ENCODE measurements at regions not wholly inside any gene's neighbourhood (a gene's known extent, or its start where the extent isn't known, plus 50 kb on each side); places are given as distances from the start of the nearest gene placed in this dataset.
"Not testable (repeated sequence)": the region's sequence is repeated elsewhere in the genome, so short reads cannot be mapped to it uniquely, and the experiment has no call there.

DNA sequence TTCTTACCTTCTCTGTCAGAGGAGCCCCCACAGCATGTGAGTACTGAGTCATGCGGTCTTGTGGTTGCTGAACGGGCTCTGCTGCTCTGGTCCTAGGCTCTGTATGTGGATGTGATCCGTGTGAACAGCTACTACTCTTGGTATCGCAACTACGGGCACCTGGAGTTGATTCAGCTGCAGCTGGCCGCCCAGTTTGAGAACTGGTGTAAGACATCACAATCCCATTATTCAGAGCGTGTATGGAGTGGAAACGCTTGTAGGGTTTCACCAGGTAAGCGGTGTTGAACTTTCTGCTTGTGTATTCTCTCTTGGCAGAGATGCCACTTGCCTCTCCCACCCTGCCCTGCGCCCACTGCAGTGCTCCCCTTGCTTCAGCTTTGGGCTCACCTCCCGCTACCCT is 1356.2 kb downstream of the CDH12 start:
- TF ChIP-seq, protein P1, sequence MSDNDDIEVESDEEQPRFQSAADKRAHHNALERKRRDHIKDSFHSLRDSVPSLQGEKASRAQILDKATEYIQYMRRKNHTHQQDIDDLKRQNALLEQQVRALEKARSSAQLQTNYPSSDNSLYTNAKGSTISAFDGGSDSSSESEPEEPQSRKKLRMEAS (IDR thresholded peaks at IDR 0.05; ENCODE audit: insufficient read depth, insufficient read length): not testable (repeated sequence)
- TF ChIP-seq, protein P2, sequence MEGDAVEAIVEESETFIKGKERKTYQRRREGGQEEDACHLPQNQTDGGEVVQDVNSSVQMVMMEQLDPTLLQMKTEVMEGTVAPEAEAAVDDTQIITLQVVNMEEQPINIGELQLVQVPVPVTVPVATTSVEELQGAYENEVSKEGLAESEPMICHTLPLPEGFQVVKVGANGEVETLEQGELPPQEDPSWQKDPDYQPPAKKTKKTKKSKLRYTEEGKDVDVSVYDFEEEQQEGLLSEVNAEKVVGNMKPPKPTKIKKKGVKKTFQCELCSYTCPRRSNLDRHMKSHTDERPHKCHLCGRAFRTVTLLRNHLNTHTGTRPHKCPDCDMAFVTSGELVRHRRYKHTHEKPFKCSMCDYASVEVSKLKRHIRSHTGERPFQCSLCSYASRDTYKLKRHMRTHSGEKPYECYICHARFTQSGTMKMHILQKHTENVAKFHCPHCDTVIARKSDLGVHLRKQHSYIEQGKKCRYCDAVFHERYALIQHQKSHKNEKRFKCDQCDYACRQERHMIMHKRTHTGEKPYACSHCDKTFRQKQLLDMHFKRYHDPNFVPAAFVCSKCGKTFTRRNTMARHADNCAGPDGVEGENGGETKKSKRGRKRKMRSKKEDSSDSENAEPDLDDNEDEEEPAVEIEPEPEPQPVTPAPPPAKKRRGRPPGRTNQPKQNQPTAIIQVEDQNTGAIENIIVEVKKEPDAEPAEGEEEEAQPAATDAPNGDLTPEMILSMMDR (IDR thresholded peaks at IDR 0.05; ENCODE audit: extremely low read depth in 1 of 2, insufficient read depth in 1 of 2, low read depth in 1 of 2, low read length in 2 of 2): not testable (repeated sequence)
- TF ChIP-seq POLR2A (IDR thresholded peaks at IDR 0.05; ENCODE audit: low read depth, low read length); POLR2AphosphoS5 (IDR thresholded peaks at IDR 0.05; ENCODE audit: insufficient read depth, low read depth, low read length); JUN (IDR thresholded peaks at IDR 0.05; ENCODE audit: borderline replicate concordance, insufficient read depth, insufficient read length, low read depth); EZH2 (IDR thresholded peaks at IDR 0.05; ENCODE audit: borderline replicate concordance, low read depth, low read length, severe bottlenecking); MYC (IDR thresholded peaks at IDR 0.05; ENCODE audit: low read depth, low read length); FOS (IDR thresholded peaks at IDR 0.05; ENCODE audit: borderline replicate concordance, insufficient read depth, low read length): not testable (repeated sequence)

Data from endothelial cell of umbilical vein (primary cell).